WERI-Rb-1 (cell line): ENCODE measurements at regions not wholly inside any gene's neighbourhood (a gene's known extent, or its start where the extent isn't known, plus 50 kb on each side); places are given as distances from the start of the nearest gene placed in this dataset.
"Not testable (repeated sequence)": the region's sequence is repeated elsewhere in the genome, so short reads cannot be mapped to it uniquely, and the experiment has no call there.

Experiments
- DNase-seq: peaks from one replicate; pipeline ENCODE4 v3.0.0-alpha.2; 2020
- H3K27ac ChIP-seq: fragments of 250-450 bp; sonication (Bioruptor Pico); 2 replicates; pipeline ENCODE4 v1.5.1; 2020; ENCODE audit warnings: mild to moderate bottlenecking, moderate library complexity
- H3K27me3 ChIP-seq: fragments of 250-450 bp; sonication (Bioruptor Pico); 2 replicates; pipeline ENCODE4 v1.5.1; 2021; ENCODE audit warnings: mild to moderate bottlenecking, low read depth, moderate library complexity; ENCODE audit not compliant: insufficient read depth, severe bottlenecking
- H3K36me3 ChIP-seq: fragments of 250-450 bp; sonication (Bioruptor Pico); 2 replicates; pipeline ENCODE4 v1.5.1; 2020; ENCODE audit warnings: mild to moderate bottlenecking, moderate library complexity
- H3K4me3 ChIP-seq: 2 replicates; pipeline ENCODE4 v1.5.1; 2011; ENCODE audit warnings: low read depth, mild to moderate bottlenecking, control low read depth, low read length
- H3K9me3 ChIP-seq: fragments of 250-450 bp; sonication (Bioruptor Pico); 2 replicates; pipeline ENCODE4 v1.5.1; 2021; ENCODE audit warnings: mild to moderate bottlenecking, moderate library complexity; ENCODE audit not compliant: severe bottlenecking
- TF ChIP-seq, protein P1 (sequence below): IDR thresholded peaks from 2 replicates; pipeline ENCODE4 v1.5.1; 2011; ENCODE audit warnings: low read depth, mild to moderate bottlenecking, control low read depth, inconsistent platforms, low read length

DNA sequence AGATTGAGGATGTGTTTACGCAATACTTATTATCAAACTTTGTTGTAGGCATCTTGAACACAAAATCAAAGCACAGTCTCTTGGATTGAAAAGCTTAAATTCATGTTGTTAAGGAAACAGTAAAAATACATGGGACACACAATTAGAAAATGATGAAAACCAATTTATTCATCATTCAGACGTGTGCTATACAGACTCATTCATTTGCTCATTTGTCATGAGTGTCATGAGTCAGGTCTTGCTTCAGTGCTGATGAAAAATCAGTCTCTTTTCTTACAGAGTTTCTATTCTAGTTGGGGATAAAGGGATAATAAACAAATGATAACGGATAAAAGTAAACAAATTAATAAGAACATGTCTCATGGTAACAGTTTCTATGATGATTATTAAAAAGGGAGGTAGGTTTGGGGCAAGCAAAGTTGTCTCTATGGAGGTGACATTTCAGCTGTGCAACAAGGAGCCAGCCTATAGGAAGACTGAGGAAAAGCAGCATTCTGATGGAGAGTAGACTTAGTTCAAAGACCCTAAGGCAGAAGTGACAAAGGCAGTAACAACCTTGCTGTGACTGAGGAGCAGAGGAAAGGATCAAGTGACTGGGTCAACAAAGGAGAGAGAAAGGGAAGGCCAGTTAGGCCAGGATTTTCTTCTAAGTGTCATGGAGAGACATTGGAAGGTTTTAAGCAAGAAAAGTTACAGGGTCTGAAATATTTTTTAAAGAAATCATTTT, 224.0 kb upstream of the HHIP start:
- no peak for DNase-seq
- no peaks in the 10 kb centered on the region for H3K36me3 ChIP-seq
- H3K9me3 ChIP-seq: no peaks in the 10 kb centered on the region
- no peak overlapping the region for H3K4me3 ChIP-seq
- TF ChIP-seq, protein P1, sequence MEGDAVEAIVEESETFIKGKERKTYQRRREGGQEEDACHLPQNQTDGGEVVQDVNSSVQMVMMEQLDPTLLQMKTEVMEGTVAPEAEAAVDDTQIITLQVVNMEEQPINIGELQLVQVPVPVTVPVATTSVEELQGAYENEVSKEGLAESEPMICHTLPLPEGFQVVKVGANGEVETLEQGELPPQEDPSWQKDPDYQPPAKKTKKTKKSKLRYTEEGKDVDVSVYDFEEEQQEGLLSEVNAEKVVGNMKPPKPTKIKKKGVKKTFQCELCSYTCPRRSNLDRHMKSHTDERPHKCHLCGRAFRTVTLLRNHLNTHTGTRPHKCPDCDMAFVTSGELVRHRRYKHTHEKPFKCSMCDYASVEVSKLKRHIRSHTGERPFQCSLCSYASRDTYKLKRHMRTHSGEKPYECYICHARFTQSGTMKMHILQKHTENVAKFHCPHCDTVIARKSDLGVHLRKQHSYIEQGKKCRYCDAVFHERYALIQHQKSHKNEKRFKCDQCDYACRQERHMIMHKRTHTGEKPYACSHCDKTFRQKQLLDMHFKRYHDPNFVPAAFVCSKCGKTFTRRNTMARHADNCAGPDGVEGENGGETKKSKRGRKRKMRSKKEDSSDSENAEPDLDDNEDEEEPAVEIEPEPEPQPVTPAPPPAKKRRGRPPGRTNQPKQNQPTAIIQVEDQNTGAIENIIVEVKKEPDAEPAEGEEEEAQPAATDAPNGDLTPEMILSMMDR: no peak
- H3K27ac ChIP-seq: no peak overlapping the region
- no peaks in the 10 kb centered on the region for H3K27me3 ChIP-seq

DNA sequence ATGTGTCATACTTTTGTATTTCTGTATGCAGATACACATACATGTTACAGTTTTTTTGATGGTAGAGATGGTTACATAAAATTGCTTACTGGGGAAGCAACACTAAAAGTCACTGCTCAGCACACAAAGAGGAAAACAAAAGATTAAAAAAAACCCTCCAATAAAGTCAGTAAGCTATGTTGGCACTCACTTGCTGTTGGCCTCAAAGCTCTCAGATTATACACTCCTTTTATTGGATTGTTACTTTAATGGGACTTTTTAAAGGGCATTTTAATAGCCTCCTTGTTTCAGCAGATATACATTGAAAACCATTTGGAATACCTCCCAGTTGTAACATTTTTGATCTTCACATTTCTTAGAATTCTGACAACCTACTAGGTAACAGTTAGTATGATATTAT, 222.0 kb upstream of the HHIP start:
- H3K36me3 ChIP-seq: no peaks in the 10 kb centered on the region
- no peak overlapping the region for H3K27ac ChIP-seq
- no peaks in the 10 kb centered on the region for H3K9me3 ChIP-seq
- H3K4me3 ChIP-seq: no peak overlapping the region
- DNase-seq: no peak
- H3K27me3 ChIP-seq: no peaks in the 10 kb centered on the region
- TF ChIP-seq, protein P1: no peak

DNA sequence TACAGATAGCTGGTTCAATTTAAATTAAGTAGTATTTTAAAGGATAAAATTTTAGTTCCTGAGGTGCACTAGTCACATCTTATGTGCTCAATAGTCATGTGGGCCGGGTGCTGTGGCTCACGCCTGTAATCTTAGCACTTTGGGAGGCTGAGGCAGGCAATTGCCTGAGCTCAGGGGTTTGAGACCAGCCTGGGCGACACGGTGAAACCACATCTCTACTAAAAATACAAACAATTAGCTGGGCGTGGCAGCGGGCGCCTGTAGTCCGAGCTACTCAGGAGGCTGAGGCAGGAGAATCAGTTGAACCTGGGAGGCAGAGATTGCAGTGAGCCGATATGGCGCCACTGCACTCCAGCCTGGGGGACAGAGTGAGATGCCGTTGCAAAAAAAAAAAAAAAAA, 219.9 kb upstream of the HHIP start:
- not testable (repeated sequence) for H3K4me3 ChIP-seq

DNA sequence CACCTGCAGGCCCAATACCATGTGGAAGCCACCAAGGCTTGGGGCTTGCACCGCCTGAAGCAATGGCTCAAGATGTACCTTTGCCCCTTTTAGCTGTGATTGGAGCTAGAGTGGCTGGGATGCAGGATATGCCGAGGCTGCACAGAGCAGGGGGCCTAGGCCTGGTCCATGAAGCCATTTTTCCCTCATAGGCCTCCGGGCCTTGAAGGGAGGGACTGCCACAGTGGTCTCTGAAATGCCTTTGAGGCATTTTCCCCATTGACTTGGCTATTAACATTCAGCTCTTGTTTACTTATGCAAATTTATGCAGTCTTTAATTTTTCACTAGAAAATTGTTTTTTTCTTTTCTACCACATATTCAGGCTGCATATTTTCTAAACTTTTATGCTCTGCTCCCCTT, 203.2 kb upstream of the HHIP start:
- DNase-seq: no peak
- Histone ChIP-seq H3K36me3 (no peaks in the 10 kb centered on the region), H3K9me3 (peaks cover 2% of the 10 kb centered on the region), H3K27ac (no peak overlapping the region), H3K27me3 (no peaks in the 10 kb centered on the region), H3K4me3 (no peak overlapping the region)
- TF ChIP-seq, protein P1: no peak

More for the DNA sequence above, 219.9 kb upstream of the HHIP start:
- not testable (repeated sequence) for DNase-seq, H3K36me3 ChIP-seq, H3K27ac ChIP-seq, H3K27me3 ChIP-seq, H3K9me3 ChIP-seq

DNA sequence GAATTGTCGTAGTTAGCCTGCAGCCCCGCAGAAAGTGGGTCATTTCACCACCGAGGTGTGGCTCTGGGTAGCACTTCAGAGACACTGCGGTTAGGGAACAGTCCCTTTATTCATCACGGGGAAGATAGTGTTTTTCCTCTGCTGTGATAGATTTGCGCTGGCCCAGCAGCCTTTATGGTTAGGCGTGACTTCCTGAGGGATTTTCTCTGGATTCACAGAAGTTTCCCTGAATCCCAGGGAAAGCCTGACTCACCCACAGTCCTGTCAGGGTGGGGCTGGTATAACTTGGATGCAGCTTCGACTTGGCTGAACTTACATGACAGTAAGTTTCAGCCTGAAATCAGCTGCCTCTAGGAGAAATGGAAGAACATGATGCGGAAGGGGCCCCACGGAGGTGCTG, 196.3 kb upstream of the HHIP start:
- Histone ChIP-seq H3K9me3 (no peaks in the 10 kb centered on the region), H3K4me3 (no peak overlapping the region)

DNA sequence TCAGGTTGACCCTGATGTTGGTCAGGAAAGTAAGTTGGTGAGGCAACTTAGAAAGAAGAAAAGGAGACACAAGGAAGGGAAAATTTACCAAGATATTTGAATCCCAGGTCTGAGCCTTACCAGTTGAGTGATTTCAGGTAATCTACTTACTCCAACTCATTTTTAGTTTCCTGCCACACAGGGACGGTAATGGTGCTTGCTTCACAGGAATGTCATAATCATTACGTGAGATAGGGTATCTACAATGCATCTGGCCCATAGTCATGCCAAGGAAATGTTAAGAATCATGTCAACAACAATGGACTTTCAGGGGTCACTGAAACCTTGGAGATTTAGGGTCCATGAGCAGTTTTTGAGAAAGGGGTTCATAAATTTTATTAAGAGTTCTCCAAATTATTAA, 195.4 kb upstream of the HHIP start:
- Histone ChIP-seq H3K9me3 (no peaks in the 10 kb centered on the region), H3K27me3 (no peaks in the 10 kb centered on the region), H3K27ac (no peak overlapping the region), H3K36me3 (no peaks in the 10 kb centered on the region), H3K4me3 (no peak overlapping the region)
- DNase-seq: no peak
- TF ChIP-seq, protein P1: no peak

More for the DNA sequence above, 196.3 kb upstream of the HHIP start:
- DNase-seq: no peak
- Histone ChIP-seq H3K36me3 (no peaks in the 10 kb centered on the region), H3K27ac (no peak overlapping the region), H3K27me3 (no peaks in the 10 kb centered on the region)
- TF ChIP-seq, protein P1: no peak
